Stomach (tissue), 8 donors: ENCODE measurements at regions not wholly inside any gene's neighbourhood (a gene's known extent, or its start where the extent isn't known, plus 50 kb on each side); places are given as distances from the start of the nearest gene placed in this dataset.

Experiments
- DNase-seq, 2 donors: peaks; one replicate each; pipeline versions ENCODE4 v3.0.0 to v3.0.0-alpha.2; 2013 to 2019
- H3K27ac ChIP-seq, 5 donors: fragments of 200-600 bp in 4 of 5; sonication (generic) in 4 of 5; one replicate each; pipeline ENCODE4 v1.5.1; 2013 to 2019; ENCODE audit warnings: mild to moderate bottlenecking in 1 of 5, moderate library complexity in 1 of 5
- H3K27me3 ChIP-seq, 3 donors: fragments of 200-600 bp; sonication (generic); one replicate each; pipeline ENCODE4 v1.5.1; 2017 to 2019; ENCODE audit warnings: mixed run types in 1 of 3
- H3K36me3 ChIP-seq, 4 donors: fragments of 200-600 bp; sonication (generic); 1 replicate in 3 of 4; 2 replicates in 1 of 4; pipeline ENCODE4 v1.5.1; 2016 to 2019
- H3K4me1 ChIP-seq, 4 donors: fragments of 200-600 bp; sonication (generic); one replicate each; pipeline ENCODE4 v1.5.1; 2016 to 2019
- H3K4me3 ChIP-seq, 4 donors: fragments of 200-600 bp; sonication (generic) in 3 of 4; one replicate each; pipeline ENCODE4 v1.5.1; 2016 to 2019; ENCODE audit warnings: mild to moderate bottlenecking in 1 of 4
- H3K9me3 ChIP-seq, 4 donors: fragments of 200-600 bp; sonication (generic); one replicate each; pipeline ENCODE4 v1.5.1; 2016 to 2019
- CTCF ChIP-seq, 7 experiments: fragments of 450-650 bp in 4 of 7; fragments of 200-600 bp in 3 of 7; sonication (generic) in 3 of 7; IDR thresholded peaks; one replicate each; pipeline ENCODE4 v1.5.1; 2016 to 2019; ENCODE audit warnings: antibody characterized with exemption in 7 of 7, control low read depth in 2 of 7, mild to moderate bottlenecking in 1 of 7
- EP300 ChIP-seq: sonication (generic); formaldehyde crosslinking; IDR thresholded peaks from one replicate; pipeline ENCODE4 v1.6.1; 2017; ENCODE audit warnings: antibody characterized with exemption
- POLR2A ChIP-seq, 4 donors: fragments of 450-650 bp; IDR thresholded peaks; one replicate each; pipeline ENCODE4 v1.6.1; 2016; ENCODE audit warnings: antibody characterized with exemption in 4 of 4, control low read depth in 2 of 4, mild to moderate bottlenecking in 1 of 4, moderate library complexity in 1 of 4
- POLR2AphosphoS5 ChIP-seq, 3 donors: sonication (generic); formaldehyde crosslinking; IDR thresholded peaks; one replicate each; pipeline ENCODE4 v1.6.1; 2016; ENCODE audit warnings: antibody characterized with exemption in 3 of 3
- WGBS, 5 donors: extraction: QIAGEN DNeasy Blood & Tissue Kit in 3 of 5; methylation state at CpG; one replicate each; pipeline versions ENCODE4 v1.1.5 to v1.1.7; 2013 to 2018; 5-methylcytosine and 5-hydroxymethylcytosine counted together
- intact Hi-C: fragments of 100-400 bp; cut with DNase I; formaldehyde crosslinking; loops from one replicate; pipeline ENCODE4 v1.15.1; 2023; ENCODE audit warnings: low total_unique reads
- donor health status: healthy with polysubstance abuse.
- donor health status: Bipolar disorder and iron deficiency.
- donor health status: healthy.

GRCh38 chr15:46591462-46591861 is 956.6 kb downstream of the SQOR start:
- H3K9me3 ChIP-seq = peaks cover 0 to 8% (median 0%) of the 10 kb centered on the region in 4 donors
- no peak for TF ChIP-seq POLR2A (IDR thresholded peaks at IDR 0.05)
- H3K27me3 ChIP-seq = no peaks in the 10 kb centered on the region
- no peaks in the 10 kb centered on the region for H3K36me3 ChIP-seq
- H3K4me1 ChIP-seq = no peaks in the 10 kb centered on the region
- no peak overlapping the region for H3K27ac ChIP-seq
- no peak for DNase-seq
- 70 to 80% (median 73%) methylated on average over 4 of the region's 4 CpGs for WGBS, 5 donors
- H3K4me3 ChIP-seq = no peak overlapping the region
- intact Hi-C loops = no loop called here

GRCh38 chr15:46595016-46595415 is 960.2 kb downstream of the SQOR start:
- no peak for TF ChIP-seq CTCF (IDR thresholded peaks at IDR 0.05)
- no peak for TF ChIP-seq POLR2A (IDR thresholded peaks at IDR 0.05)
- no peak for TF ChIP-seq POLR2AphosphoS5 (IDR thresholded peaks at IDR 0.05)
- no peak for TF ChIP-seq EP300
- intact Hi-C loops = no loop called here
- Histone ChIP-seq H3K27ac (no peak overlapping the region), H3K4me1 (no peaks in the 10 kb centered on the region), H3K4me3 (no peak overlapping the region), H3K36me3 (no peaks in the 10 kb centered on the region), H3K9me3 (no peaks in the 10 kb centered on the region), H3K27me3 (no peaks in the 10 kb centered on the region)
- WGBS, 5 donors = 73 to 81% (median 75%) methylated on average over 3 of the region's 3 CpGs
- DNase-seq = no peak

- Histone ChIP-seq H3K4me3 (no peak overlapping the region), H3K9me3 (no peaks in the 10 kb centered on the region), H3K36me3 (no peaks in the 10 kb centered on the region), H3K27ac (no peak overlapping the region), H3K27me3 (no peaks in the 10 kb centered on the region), H3K4me1 (no peaks in the 10 kb centered on the region)
- no peak for TF ChIP-seq POLR2AphosphoS5 (IDR thresholded peaks at IDR 0.05)
- TF ChIP-seq POLR2A (IDR thresholded peaks at IDR 0.05) = no peak
- TF ChIP-seq EP300 = no peak
- no peak for TF ChIP-seq CTCF (IDR thresholded peaks at IDR 0.05)
- intact Hi-C loops = no loop called here
- WGBS, 5 donors = 54 to 74% (median 68%) methylated on average over 3 of the region's 3 CpGs
- peak in 1 of 2 donors; percentile 21 for DNase-seq
Observed at GRCh38 chr15:46607077-46607476, 972.2 kb downstream of the SQOR start.

- 80 to 92% (median 86%) methylated on average over 4 of the region's 4 CpGs for WGBS, 5 donors
- Histone ChIP-seq H3K4me3 (no peak overlapping the region), H3K4me1 (no peaks in the 10 kb centered on the region), H3K36me3 (no peaks in the 10 kb centered on the region), H3K9me3 (peaks cover 0 to 5% (median 0%) of the 10 kb centered on the region in 4 donors), H3K27me3 (no peaks in the 10 kb centered on the region), H3K27ac (no peak overlapping the region)
- intact Hi-C loops = no loop called here
- no peak for TF ChIP-seq POLR2AphosphoS5 (IDR thresholded peaks at IDR 0.05)
- TF ChIP-seq CTCF (IDR thresholded peaks at IDR 0.05) = no peak
- no peak for TF ChIP-seq EP300
- TF ChIP-seq POLR2A (IDR thresholded peaks at IDR 0.05) = no peak
- no peak for DNase-seq
Observed at GRCh38 chr15:46616033-46616432, 981.2 kb downstream of the SQOR start.

GRCh38 chr15:46617507-46617906 is 982.7 kb downstream of the SQOR start:
- TF ChIP-seq EP300 (no peak), POLR2AphosphoS5 (IDR thresholded peaks at IDR 0.05) (no peak), CTCF (IDR thresholded peaks at IDR 0.05) (no peak), POLR2A (IDR thresholded peaks at IDR 0.05) (no peak)
- H3K27ac ChIP-seq = no peak overlapping the region
- DNase-seq = no peak
- no peaks in the 10 kb centered on the region for H3K36me3 ChIP-seq
- H3K9me3 ChIP-seq = peaks cover 0 to 5% (median 0%) of the 10 kb centered on the region in 4 donors
- H3K27me3 ChIP-seq = no peaks in the 10 kb centered on the region
- no peaks in the 10 kb centered on the region for H3K4me1 ChIP-seq
- intact Hi-C loops = no loop called here
- no peak overlapping the region for H3K4me3 ChIP-seq
